Keratinocyte (primary cell): ENCODE measurements at regions not wholly inside any gene's neighbourhood (a gene's known extent, or its start where the extent isn't known, plus 50 kb on each side); places are given as distances from the start of the nearest gene placed in this dataset.

ENCODE experiments used
- DNase-seq: peaks from one replicate; pipeline ENCODE4 v3.0.0-alpha.2; 2011; ENCODE audit warnings: low read depth, missing footprints, low spot score
- FAIRE-seq: peaks from 2 replicates; lab custom pipeline; 2011; peaks lifted over from hg19 to GRCh38; lab: Jason Lieb, UNC
- H2AFZ ChIP-seq: 2 replicates; pipeline ENCODE4 v1.6.0; 2012; ENCODE audit warnings: low read length, control low read depth, inconsistent platforms; ENCODE audit not compliant: control insufficient read depth
- H3K27ac ChIP-seq: 2 replicates; pipeline ENCODE4 v1.5.1; 2011; ENCODE audit warnings: low read length; ENCODE audit not compliant: control insufficient read depth, insufficient read depth
- H3K27me3 ChIP-seq: 3 replicates; pipeline ENCODE4 v1.6.0; 2011; ENCODE audit warnings: low read length; ENCODE audit not compliant: control insufficient read depth, insufficient read depth; ENCODE audit errors: extremely low read depth
- H3K36me3 ChIP-seq, 2 experiments: 2 replicates in 1 of 2; 3 replicates in 1 of 2; pipeline ENCODE4 v1.5.1; 2011; ENCODE audit warnings: low read length in 2 of 2, mild to moderate bottlenecking in 1 of 2; ENCODE audit not compliant: control insufficient read depth in 2 of 2, insufficient read depth in 2 of 2; ENCODE audit errors: extremely low read depth in 1 of 2
- H3K4me1 ChIP-seq: 3 replicates; pipeline ENCODE4 v1.5.1; 2011; ENCODE audit warnings: low read length; ENCODE audit not compliant: control insufficient read depth, insufficient read depth; ENCODE audit errors: extremely low read depth
- H3K4me2 ChIP-seq: 3 replicates; pipeline ENCODE4 v1.6.0; 2011; ENCODE audit warnings: low read depth, low read length; ENCODE audit not compliant: control insufficient read depth, insufficient read depth; ENCODE audit errors: extremely low read depth
- H3K4me3 ChIP-seq, 3 experiments: fragments of 200-600 bp in 1 of 3; sonication (generic) in 1 of 3; 2 replicates in 2 of 3; 3 replicates in 1 of 3; pipeline ENCODE4 v1.5.1; 2011 to 2016; ENCODE audit warnings: low read length in 3 of 3, mild to moderate bottlenecking in 3 of 3, control low read depth in 2 of 3, inconsistent platforms in 1 of 3, low read depth in 1 of 3, mixed read lengths in 1 of 3, mixed run types in 1 of 3, moderate library complexity in 1 of 3; ENCODE audit not compliant: control insufficient read depth in 2 of 3, insufficient read depth in 2 of 3; ENCODE audit errors: extremely low read depth in 1 of 3
- H3K79me2 ChIP-seq: 2 replicates; pipeline ENCODE4 v1.6.0; 2012; ENCODE audit warnings: low read length; ENCODE audit not compliant: control insufficient read depth, insufficient read depth
- H3K9ac ChIP-seq: 3 replicates; pipeline ENCODE4 v1.6.0; 2011; ENCODE audit warnings: low read length; ENCODE audit not compliant: control insufficient read depth, insufficient read depth; ENCODE audit errors: extremely low read depth
- H3K9me1 ChIP-seq: 3 replicates; pipeline ENCODE4 v1.6.0; 2011; ENCODE audit warnings: low read length; ENCODE audit not compliant: control insufficient read depth, insufficient read depth; ENCODE audit errors: extremely low read depth
- H3K9me3 ChIP-seq: 2 replicates; pipeline ENCODE4 v1.5.1; 2012; ENCODE audit warnings: low read depth, low read length; ENCODE audit not compliant: control insufficient read depth
- H4K20me1 ChIP-seq: 3 replicates; pipeline ENCODE4 v1.6.0; 2011; ENCODE audit warnings: low read length; ENCODE audit not compliant: control insufficient read depth, insufficient read depth; ENCODE audit errors: extremely low read depth
- CTCF ChIP-seq, 3 experiments: IDR thresholded peaks in 1 of 3; conservative IDR thresholded peaks in 1 of 3; optimal IDR thresholded peaks in 1 of 3; 2 replicates in 2 of 3; 3 replicates in 1 of 3; pipeline versions ENCODE3 to v1.5.1; 2011; ENCODE audit warnings: low read length in 3 of 3, mild to moderate bottlenecking in 3 of 3, moderate library complexity in 2 of 3, control low read depth in 1 of 3, inconsistent platforms in 1 of 3; ENCODE audit not compliant: insufficient read depth in 2 of 3; ENCODE audit errors: extremely low read depth in 1 of 3
- EZH2 ChIP-seq: IDR thresholded peaks from one replicate; pipeline ENCODE4 v1.6.1; 2012; ENCODE audit warnings: inconsistent platforms, mild to moderate bottlenecking, low read length, moderate library complexity
- dilution Hi-C: fragments of 300-500 bp; cut with MboI; formaldehyde crosslinking; loops from one replicate; pipeline ENCODE4 v1.7.0; 2020; ENCODE audit warnings: low sequenced_read_pairs; ENCODE audit not compliant: extremely low pct_ligation_motif_present

- Histone ChIP-seq H3K9me1 (no peaks in the 10 kb centered on the region), H3K4me2 (no peak overlapping the region), H3K4me1 (no peaks in the 10 kb centered on the region), H3K27me3 (no peaks in the 10 kb centered on the region), H3K9me3 (no peaks in the 10 kb centered on the region), H3K79me2 (no peaks in the 10 kb centered on the region), H3K4me3 (no peak overlapping the region), H3K27ac (no peak overlapping the region), H3K9ac (no peak overlapping the region), H3K36me3 (no peaks in the 10 kb centered on the region), H4K20me1 (no peaks in the 10 kb centered on the region), H2AFZ (no peak overlapping the region)
- dilution Hi-C loops: no loop called here
- TF ChIP-seq CTCF (optimal IDR thresholded peaks at IDR 0.05 in 1 of 3, IDR thresholded peaks at IDR 0.05 in 1 of 3, conservative IDR thresholded peaks at IDR 0.05 in 1 of 3; ENCODE audit: extremely low read depth in 1 of 3, insufficient read depth in 2 of 3, low read length in 3 of 3) (peak in 1 of 3 experiments; percentile 5), EZH2 (no peak)
- FAIRE-seq: no peak
- no peak for DNase-seq
Measured at GRCh38 chr1:56434740-56435139, 144.6 kb downstream of the PLPP3 start.

GRCh38 chr1:56434025-56434424, 145.3 kb downstream of the PLPP3 start:
- DNase-seq (no peak), FAIRE-seq (no peak)
- Histone ChIP-seq H3K27me3 (no peaks in the 10 kb centered on the region), H2AFZ (no peak overlapping the region), H3K4me3 (no peak overlapping the region), H3K9me3 (no peaks in the 10 kb centered on the region), H3K27ac (no peak overlapping the region), H3K9me1 (no peaks in the 10 kb centered on the region), H3K79me2 (no peaks in the 10 kb centered on the region), H3K36me3 (no peaks in the 10 kb centered on the region), H3K4me2 (no peak overlapping the region), H3K9ac (no peak overlapping the region), H3K4me1 (no peaks in the 10 kb centered on the region), H4K20me1 (no peaks in the 10 kb centered on the region)
- dilution Hi-C loops: no loop called here
- TF ChIP-seq EZH2 (no peak), CTCF (optimal IDR thresholded peaks at IDR 0.05 in 1 of 3, IDR thresholded peaks at IDR 0.05 in 1 of 3, conservative IDR thresholded peaks at IDR 0.05 in 1 of 3; ENCODE audit: extremely low read depth in 1 of 3, insufficient read depth in 2 of 3, low read length in 3 of 3) (no peak)
